SH-SY5Y (cell line): ENCODE measurements at regions not wholly inside any gene's neighbourhood (a gene's known extent, or its start where the extent isn't known, plus 50 kb on each side); places are given as distances from the start of the nearest gene placed in this dataset.

Experiments
- GATA2 ChIP-seq: IDR thresholded peaks from 2 replicates; pipeline ENCODE4 v1.6.1; 2011; ENCODE audit warnings: mild to moderate bottlenecking, low read depth, low read length
- GATA3 ChIP-seq: IDR thresholded peaks from 2 replicates; pipeline ENCODE4 v1.6.1; 2011; ENCODE audit warnings: low read depth, mild to moderate bottlenecking, low read length, moderate library complexity

DNA sequence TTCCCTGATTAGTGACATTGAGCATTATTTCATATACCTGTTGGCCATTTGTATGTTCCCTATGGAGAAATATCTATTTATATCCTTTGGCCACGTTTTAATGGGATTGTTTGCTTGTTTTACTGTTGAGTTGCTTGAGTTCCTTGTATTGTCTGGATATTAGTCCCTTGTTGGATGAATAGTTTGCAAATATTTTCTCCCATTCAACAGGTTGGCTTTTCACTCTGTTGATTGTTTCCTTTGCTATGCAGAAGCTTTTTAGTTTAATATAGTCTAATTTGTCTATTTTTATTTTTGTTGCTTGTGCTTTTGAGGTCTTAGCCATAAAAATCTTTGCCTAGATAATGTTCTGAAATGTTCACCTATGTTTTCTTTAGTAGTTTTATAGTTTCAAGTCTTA lies 60.2 kb upstream of the HUWE1 start:
- no peak for TF ChIP-seq GATA2
- TF ChIP-seq GATA3, result no peak

DNA sequence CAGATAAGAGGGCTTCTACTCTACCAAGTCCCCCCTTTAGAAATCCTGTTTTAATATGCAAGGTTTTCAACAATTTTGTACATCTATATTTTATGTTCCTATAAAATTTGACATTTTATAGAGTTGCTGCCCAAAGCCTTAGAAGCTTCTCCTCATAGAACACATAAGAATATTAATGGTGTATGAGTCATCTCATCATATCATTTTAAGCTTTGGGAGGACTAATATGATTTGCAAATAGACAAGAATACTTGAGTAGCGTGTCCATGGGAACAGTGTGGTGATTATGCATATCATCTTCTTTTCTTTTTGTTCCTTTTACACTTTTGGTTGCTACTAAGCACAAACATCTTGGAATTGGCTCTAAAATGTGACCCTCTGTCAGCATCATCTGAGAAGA lies 56.7 kb upstream of the HUWE1 start:
- TF ChIP-seq GATA2 (no peak), GATA3 (no peak)

DNA sequence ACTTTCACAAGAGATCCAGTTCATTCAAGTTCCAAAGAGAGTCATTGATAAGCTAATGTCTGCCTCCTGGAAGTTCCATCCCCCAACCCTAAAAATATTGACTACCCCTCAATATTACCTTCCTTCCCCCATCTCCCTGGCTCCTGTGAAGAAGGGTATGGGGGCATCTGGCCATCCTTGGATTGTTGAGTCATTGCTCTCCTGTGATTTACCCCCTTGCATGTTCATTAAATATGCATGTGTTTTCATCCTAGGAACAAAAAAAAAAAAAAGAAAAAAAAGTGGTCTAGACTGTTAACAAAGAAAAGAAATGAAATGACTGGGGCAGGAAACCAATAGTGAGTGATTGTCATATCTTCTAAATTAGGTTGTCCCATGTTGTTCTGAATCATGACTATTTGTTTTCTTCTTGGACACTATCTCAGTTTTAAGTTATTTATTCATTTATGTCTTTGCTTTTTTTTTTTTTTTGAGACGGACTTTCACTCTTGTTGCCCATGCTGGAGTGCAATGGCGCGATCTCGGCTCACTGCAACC lies 51.9 kb upstream of the HUWE1 start:
- no peak for TF ChIP-seq GATA3
- TF ChIP-seq GATA2, result no peak
